NCI-H460 (cell line): ENCODE measurements at regions not wholly inside any gene's neighbourhood (a gene's known extent, or its start where the extent isn't known, plus 50 kb on each side); places are given as distances from the start of the nearest gene placed in this dataset.
"Not testable (repeated sequence)": the region's sequence is repeated elsewhere in the genome, so short reads cannot be mapped to it uniquely, and the experiment has no call there.

Experiments
- DNase-seq: peaks from one replicate; pipeline ENCODE4 v3.0.0-alpha.2; 2016; ENCODE audit warnings: low read depth; ENCODE audit errors: extremely low read depth

- DNase-seq, result no peak
Measured at GRCh38 chr6:85287158-85287557, 162.7 kb upstream of the NT5E start.

- DNase-seq, result not testable (repeated sequence)
Measured at GRCh38 chr6:85286507-85286906, 163.4 kb upstream of the NT5E start.

GRCh38 chr6:85285934-85286333, 163.9 kb upstream of the NT5E start:
- DNase-seq, result no peak

GRCh38 chr6:85285114-85285513, 164.8 kb upstream of the NT5E start:
- DNase-seq, result no peak

- no peak for DNase-seq
Measured at GRCh38 chr6:85283436-85283835, 166.4 kb upstream of the NT5E start.

- DNase-seq, result no peak
Measured at GRCh38 chr6:85278466-85279035, 171.3 kb upstream of the NT5E start.

GRCh38 chr6:85276026-85276425, 173.9 kb upstream of the NT5E start:
- DNase-seq, result not testable (repeated sequence)

GRCh38 chr6:85275338-85275985, 174.4 kb upstream of the NT5E start:
- DNase-seq, result no peak

GRCh38 chr6:85273870-85274269, 176.0 kb upstream of the NT5E start:
- DNase-seq, result no peak

GRCh38 chr6:85273046-85273445, 176.8 kb upstream of the NT5E start:
- no peak for DNase-seq

GRCh38 chr6:85272592-85272991, 177.3 kb upstream of the NT5E start:
- DNase-seq, result no peak

- DNase-seq, result no peak
Measured at GRCh38 chr6:85262621-85263020, 187.3 kb upstream of the NT5E start.

- no peak for DNase-seq
Measured at GRCh38 chr6:85261271-85261670, 188.6 kb upstream of the NT5E start.

GRCh38 chr6:85255661-85256060, 194.2 kb upstream of the NT5E start:
- DNase-seq, result no peak

GRCh38 chr6:85252552-85252951, 197.3 kb upstream of the NT5E start:
- no peak for DNase-seq

- DNase-seq, result no peak
Measured at GRCh38 chr6:85252085-85252484, 197.8 kb upstream of the NT5E start.

GRCh38 chr6:85251300-85251699, 198.6 kb upstream of the NT5E start:
- no peak for DNase-seq

GRCh38 chr6:85250586-85251220, 199.2 kb upstream of the NT5E start:
- DNase-seq, result no peak

- DNase-seq, result no peak
Measured at GRCh38 chr6:85245004-85245403, 204.9 kb upstream of the NT5E start.

GRCh38 chr6:85241498-85242052, 208.3 kb upstream of the NT5E start:
- DNase-seq, result no peak

- DNase-seq, result no peak
Measured at GRCh38 chr6:85240787-85241385, 209.0 kb upstream of the NT5E start.

- DNase-seq, result no peak
Measured at GRCh38 chr6:85237478-85237877, 212.4 kb upstream of the NT5E start.
